ENCODE measurements at regions not wholly inside any gene's neighbourhood (a gene's known extent, or its start where the extent isn't known, plus 50 kb on each side); places are given as distances from the start of the nearest gene placed in this dataset.
"Not testable (repeated sequence)": the region's sequence is repeated elsewhere in the genome, so short reads cannot be mapped to it uniquely, and the experiment has no call there.

- BruUV-seq (replicated peaks) = no TSS peak
- CTCF ChIA-PET = no interaction called here
- no peaks in the 10 kb centered on the region for H3K36me3 ChIP-seq (ENCODE audit: insufficient read depth, low read length, poor library complexity, severe bottlenecking)
- POLR2A ChIA-PET (ENCODE audit: low non-redundant PET) = no interaction called here
- intact Hi-C loops (cut with micrococcal nuclease; ENCODE audit: unreplicated experiment) = no loop called here
- DNase-seq (ENCODE audit: low spot score) = no peak
- TF ChIP-seq EZH2 (IDR thresholded peaks at IDR 0.05; ENCODE audit: borderline replicate concordance, low read depth, low read length, poor library complexity, severe bottlenecking) (no peak), CTCF (conservative IDR thresholded peaks at IDR 0.05; ENCODE audit: low read depth, low read length) (no peak)
- H3K27me3 ChIP-seq (replicated peaks; ENCODE audit: insufficient read depth, low read depth, low read length, poor library complexity) = no peaks in the 10 kb centered on the region
- no peak overlapping the region for H3K4me3 ChIP-seq (ENCODE audit: low read depth, low read length, poor library complexity, severe bottlenecking)
- no peak overlapping the region for H3K27ac ChIP-seq (ENCODE audit: low read depth, low read length, poor library complexity, severe bottlenecking)
- H3K4me1 ChIP-seq (ENCODE audit: insufficient read depth, low read length, poor library complexity, severe bottlenecking) = no peaks in the 10 kb centered on the region
- no peaks in the 10 kb centered on the region for H3K9me3 ChIP-seq (ENCODE audit: low read depth, low read length, poor library complexity, severe bottlenecking)
Observed at GRCh38 chr16:10300905-10301304, 85.0 kb upstream of the ATF7IP2 start.

- CTCF ChIA-PET; H3K27me3 ChIP-seq (replicated peaks; ENCODE audit: insufficient read depth, low read depth, low read length, poor library complexity); H3K9me3 ChIP-seq (ENCODE audit: low read depth, low read length, poor library complexity, severe bottlenecking); H3K36me3 ChIP-seq (ENCODE audit: insufficient read depth, low read length, poor library complexity, severe bottlenecking); DNase-seq (ENCODE audit: low spot score); H3K4me3 ChIP-seq (ENCODE audit: low read depth, low read length, poor library complexity, severe bottlenecking); BruUV-seq (replicated peaks); H3K4me1 ChIP-seq (ENCODE audit: insufficient read depth, low read length, poor library complexity, severe bottlenecking); intact Hi-C loops (cut with micrococcal nuclease; ENCODE audit: unreplicated experiment); H3K27ac ChIP-seq (ENCODE audit: low read depth, low read length, poor library complexity, severe bottlenecking); POLR2A ChIA-PET (ENCODE audit: low non-redundant PET): not testable (repeated sequence)
Observed at GRCh38 chr16:10301547-10301946, 84.3 kb upstream of the ATF7IP2 start.

GRCh38 chr16:10305912-10306311 lies 79.9 kb upstream of the ATF7IP2 start:
- Histone ChIP-seq H3K27me3 (replicated peaks; ENCODE audit: insufficient read depth, low read depth, low read length, poor library complexity) (no peaks in the 10 kb centered on the region), H3K9me3 (ENCODE audit: low read depth, low read length, poor library complexity, severe bottlenecking) (no peaks in the 10 kb centered on the region), H3K36me3 (ENCODE audit: insufficient read depth, low read length, poor library complexity, severe bottlenecking) (no peaks in the 10 kb centered on the region), H3K4me1 (ENCODE audit: insufficient read depth, low read length, poor library complexity, severe bottlenecking) (no peaks in the 10 kb centered on the region), H3K4me3 (ENCODE audit: low read depth, low read length, poor library complexity, severe bottlenecking) (no peak overlapping the region), H3K27ac (ENCODE audit: low read depth, low read length, poor library complexity, severe bottlenecking) (no peak overlapping the region)
- DNase-seq (ENCODE audit: low spot score) = no peak
- TF ChIP-seq EZH2 (IDR thresholded peaks at IDR 0.05; ENCODE audit: borderline replicate concordance, low read depth, low read length, poor library complexity, severe bottlenecking) (no peak), CTCF (conservative IDR thresholded peaks at IDR 0.05; ENCODE audit: low read depth, low read length) (no peak)
- CTCF ChIA-PET = no interaction called here
- intact Hi-C loops (cut with micrococcal nuclease; ENCODE audit: unreplicated experiment) = no loop called here
- POLR2A ChIA-PET (ENCODE audit: low non-redundant PET) = no interaction called here
- no TSS peak for BruUV-seq (replicated peaks)

- ChIA-PET CTCF (interaction anchor here (0.7 kb wide), 1 partner anchor 149 kb away, joined by 3 read pairs; no protein-coding TSS in a partner anchor), POLR2A (ENCODE audit: low non-redundant PET) (no interaction called here)
- intact Hi-C loops (cut with micrococcal nuclease; ENCODE audit: unreplicated experiment) = no loop called here
- Histone ChIP-seq H3K4me1 (ENCODE audit: insufficient read depth, low read length, poor library complexity, severe bottlenecking) (no peaks in the 10 kb centered on the region), H3K4me3 (ENCODE audit: low read depth, low read length, poor library complexity, severe bottlenecking) (no peak overlapping the region), H3K36me3 (ENCODE audit: insufficient read depth, low read length, poor library complexity, severe bottlenecking) (no peaks in the 10 kb centered on the region), H3K27me3 (replicated peaks; ENCODE audit: insufficient read depth, low read depth, low read length, poor library complexity) (no peaks in the 10 kb centered on the region), H3K27ac (ENCODE audit: low read depth, low read length, poor library complexity, severe bottlenecking) (no peak overlapping the region), H3K9me3 (ENCODE audit: low read depth, low read length, poor library complexity, severe bottlenecking) (no peaks in the 10 kb centered on the region)
- no peak for TF ChIP-seq EZH2 (IDR thresholded peaks at IDR 0.05; ENCODE audit: borderline replicate concordance, low read depth, low read length, poor library complexity, severe bottlenecking)
- no peak for TF ChIP-seq CTCF (conservative IDR thresholded peaks at IDR 0.05; ENCODE audit: low read depth, low read length)
- BruUV-seq (replicated peaks) = no TSS peak
- no peak for DNase-seq (ENCODE audit: low spot score)
Observed at GRCh38 chr16:10308305-10309193, 77.3 kb upstream of the ATF7IP2 start.

All from A673 (cell line).